Hematopoietic multipotent progenitor cell treated with erythropoietin and hydrocortisone succinate and interleukin-3 and kit ligand, for 15 days (in vitro differentiated cells): ENCODE measurements at regions not wholly inside any gene's neighbourhood (a gene's known extent, or its start where the extent isn't known, plus 50 kb on each side); places are given as distances from the start of the nearest gene placed in this dataset.

ENCODE experiments used
- DNase-seq: peaks from one replicate; pipeline ENCODE4 v3.0.0-alpha.2; 2015; ENCODE audit warnings: low spot score

- DNase-seq: no peak
These were observed 671.6 kb downstream of the MATN1 start for GRCh38 chr1:30051777-30052176.

- no peak for DNase-seq
These were observed 673.6 kb downstream of the MATN1 start for GRCh38 chr1:30049748-30050296.

GRCh38 chr1:30048905-30049304 lies 674.5 kb downstream of the MATN1 start:
- DNase-seq: no peak

DNA sequence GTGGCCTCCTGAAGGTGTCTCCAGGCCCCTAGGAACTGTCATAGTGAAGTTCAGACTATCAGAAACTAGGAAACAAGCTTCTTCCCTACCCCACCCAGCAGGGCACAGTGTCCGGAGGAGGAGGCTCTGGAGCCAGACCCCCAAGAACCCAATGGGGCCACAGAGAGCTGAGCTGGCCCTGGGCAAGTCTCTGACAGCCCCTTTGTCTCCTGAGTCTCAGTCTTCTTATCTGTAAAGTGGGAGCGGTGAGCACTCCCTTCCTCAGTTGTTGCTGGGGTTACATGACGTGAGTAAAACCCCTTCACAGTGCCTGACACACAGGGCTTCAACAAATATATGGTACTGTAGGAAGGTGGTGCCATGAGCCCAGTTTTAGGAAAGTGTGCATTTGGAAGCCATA lies 675.8 kb downstream of the MATN1 start:
- no peak for DNase-seq

- DNase-seq: no peak
These were observed 676.6 kb downstream of the MATN1 start for GRCh38 chr1:30046751-30047150.

DNA sequence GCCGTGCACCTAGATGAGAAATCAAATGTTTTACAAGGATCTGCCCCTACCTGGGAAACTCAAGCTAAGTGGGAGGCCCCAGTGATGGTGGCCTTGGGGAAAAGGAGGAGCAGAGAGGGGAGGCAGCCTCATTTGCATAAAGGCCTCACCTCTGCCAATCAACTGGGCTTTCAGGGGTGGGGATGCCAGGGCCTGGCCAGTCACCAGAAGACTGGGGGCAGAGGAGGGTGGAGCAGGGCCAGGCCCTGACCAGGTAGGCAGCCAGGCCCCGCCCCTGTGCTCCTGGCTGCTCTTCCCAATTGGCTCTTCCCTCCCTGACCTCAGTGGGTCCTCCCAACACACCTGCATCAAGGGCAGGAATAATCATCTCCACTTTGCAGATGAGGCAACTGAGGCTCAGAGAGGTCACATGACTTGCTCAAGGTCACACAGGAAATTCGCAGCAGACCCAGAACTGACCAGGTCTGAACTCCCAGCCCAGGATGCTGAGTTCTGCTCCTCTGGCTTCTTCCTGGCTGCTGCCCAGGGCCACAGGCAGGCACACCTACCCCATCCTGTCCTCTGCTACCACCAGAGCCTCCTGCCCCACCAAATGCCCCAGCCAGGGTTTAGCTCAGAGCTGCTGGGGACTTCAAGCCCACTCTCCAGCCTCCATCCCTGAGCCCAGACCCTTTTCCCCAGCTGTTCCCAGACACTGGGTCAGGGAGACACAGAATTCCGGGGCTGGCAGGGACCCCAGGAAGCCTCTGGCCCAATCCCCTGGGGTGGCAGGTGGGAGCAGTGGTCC lies 677.9 kb downstream of the MATN1 start:
- DNase-seq: no peak

- no peak for DNase-seq
These were observed 678.7 kb downstream of the MATN1 start for GRCh38 chr1:30044656-30045144.

- DNase-seq: no peak
These were observed 679.5 kb downstream of the MATN1 start for GRCh38 chr1:30043731-30044408.

DNA sequence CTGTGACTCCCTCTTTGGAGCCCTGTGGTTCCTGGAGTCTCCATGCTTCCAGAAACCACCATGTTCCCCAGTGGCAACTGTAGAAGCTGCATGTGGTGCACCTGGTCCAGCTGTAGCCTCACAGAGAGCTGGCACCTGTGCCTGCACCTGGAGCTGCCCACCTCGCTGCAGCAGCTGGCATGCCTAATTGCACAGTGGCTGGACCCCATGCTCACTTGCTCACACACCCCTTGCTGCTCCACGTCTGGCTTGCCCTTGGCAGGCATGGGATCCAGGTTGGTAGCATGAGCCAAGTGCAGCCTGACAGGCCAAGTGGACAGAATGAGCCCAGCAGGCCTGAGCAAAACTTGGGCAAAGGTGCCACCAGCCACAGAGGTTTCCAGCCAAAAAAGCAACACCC lies 680.1 kb downstream of the MATN1 start:
- no peak for DNase-seq

- no peak for DNase-seq
These were observed 680.8 kb downstream of the MATN1 start for GRCh38 chr1:30042438-30043147.

- DNase-seq: no peak
These were observed 681.5 kb downstream of the MATN1 start for GRCh38 chr1:30041741-30042437.

- no peak for DNase-seq
These were observed 683.0 kb downstream of the MATN1 start for GRCh38 chr1:30040081-30041019.

GRCh38 chr1:30039354-30040080 lies 683.9 kb downstream of the MATN1 start:
- no peak for DNase-seq

DNA sequence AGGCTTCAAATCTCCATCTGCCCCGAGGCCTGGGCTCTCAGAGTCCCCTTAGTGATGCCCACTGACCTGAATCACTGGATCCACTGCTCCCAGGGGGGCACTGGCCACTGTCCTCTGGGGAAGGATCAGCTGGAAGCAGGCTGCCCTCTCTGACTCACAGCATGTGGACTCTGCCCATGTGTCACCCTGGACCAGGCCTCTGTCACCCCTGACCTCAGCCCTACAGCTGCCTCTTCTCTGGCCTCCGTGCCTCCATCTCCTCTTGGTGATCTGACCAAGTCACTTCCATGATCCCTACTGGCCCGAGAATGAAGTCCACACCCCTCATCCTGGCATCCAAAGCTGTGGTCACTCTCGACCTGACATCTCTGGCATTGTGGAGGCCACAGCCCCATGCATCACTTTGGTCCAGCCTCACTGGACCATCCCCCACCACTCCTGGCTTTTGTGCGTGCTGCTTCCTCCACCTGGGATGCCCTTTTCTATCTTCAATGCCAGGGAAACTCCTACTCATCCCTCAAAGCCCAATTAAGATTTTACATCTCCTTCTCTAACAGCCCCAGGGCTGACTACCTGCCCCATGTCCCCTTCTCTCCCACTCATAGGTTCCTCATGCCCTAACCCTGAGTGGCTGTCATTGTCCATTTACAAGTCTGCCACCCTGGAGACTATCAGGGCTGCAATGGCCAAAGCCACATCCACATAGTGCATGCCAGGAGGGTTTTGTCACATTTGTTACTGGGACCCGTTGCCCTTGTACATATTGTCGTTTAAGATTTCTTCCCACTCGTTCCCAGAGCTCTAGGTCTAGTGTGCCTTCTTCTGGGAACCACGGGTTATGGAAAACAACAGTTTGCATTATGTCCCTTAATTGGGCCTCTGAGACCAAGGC lies 685.0 kb downstream of the MATN1 start:
- no peak for DNase-seq

DNA sequence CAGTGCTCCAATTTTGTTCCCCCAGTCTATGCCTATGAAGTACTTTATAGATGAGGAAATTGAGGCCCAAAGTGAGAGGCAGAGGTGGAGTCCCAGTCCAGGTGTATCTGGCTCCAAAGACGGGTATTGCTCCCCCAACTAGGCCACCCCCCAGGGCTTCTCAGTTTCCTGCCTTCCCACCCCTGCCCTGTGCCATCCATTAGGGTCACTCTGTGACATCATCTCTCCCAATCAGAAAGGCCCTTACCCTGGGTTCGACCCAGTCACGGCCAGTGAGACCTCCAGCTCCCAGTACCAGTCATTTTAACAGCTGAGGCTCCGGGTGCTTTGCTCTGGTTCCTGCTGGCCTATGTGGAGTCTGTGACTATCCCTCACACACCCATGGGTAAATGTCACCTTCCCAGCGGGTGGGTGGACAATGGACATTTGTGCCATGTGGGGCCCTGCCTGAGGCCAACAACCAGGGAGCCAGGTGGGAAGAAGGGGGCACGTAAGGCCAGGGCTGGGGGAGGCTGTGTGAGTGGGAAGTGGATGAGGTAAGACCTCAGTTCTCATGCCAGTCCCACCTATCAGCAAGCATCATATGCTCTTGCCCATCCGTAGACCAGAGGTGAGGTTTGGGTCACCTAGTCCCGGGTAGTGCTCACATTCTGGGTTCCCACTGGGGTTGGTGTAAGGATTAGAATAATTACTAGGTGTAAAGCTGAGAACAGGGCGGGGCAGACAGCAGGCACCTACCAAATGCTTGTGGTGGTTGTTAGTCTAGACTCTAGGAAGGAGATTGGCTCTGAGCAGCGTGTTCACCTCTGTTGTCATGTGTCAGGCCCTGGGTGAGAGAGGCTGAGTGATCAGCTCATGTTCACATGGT lies 685.9 kb downstream of the MATN1 start:
- DNase-seq: no peak

GRCh38 chr1:30036666-30037065 lies 686.7 kb downstream of the MATN1 start:
- no peak for DNase-seq

- no peak for DNase-seq
These were observed 687.2 kb downstream of the MATN1 start for GRCh38 chr1:30036229-30036547.

DNA sequence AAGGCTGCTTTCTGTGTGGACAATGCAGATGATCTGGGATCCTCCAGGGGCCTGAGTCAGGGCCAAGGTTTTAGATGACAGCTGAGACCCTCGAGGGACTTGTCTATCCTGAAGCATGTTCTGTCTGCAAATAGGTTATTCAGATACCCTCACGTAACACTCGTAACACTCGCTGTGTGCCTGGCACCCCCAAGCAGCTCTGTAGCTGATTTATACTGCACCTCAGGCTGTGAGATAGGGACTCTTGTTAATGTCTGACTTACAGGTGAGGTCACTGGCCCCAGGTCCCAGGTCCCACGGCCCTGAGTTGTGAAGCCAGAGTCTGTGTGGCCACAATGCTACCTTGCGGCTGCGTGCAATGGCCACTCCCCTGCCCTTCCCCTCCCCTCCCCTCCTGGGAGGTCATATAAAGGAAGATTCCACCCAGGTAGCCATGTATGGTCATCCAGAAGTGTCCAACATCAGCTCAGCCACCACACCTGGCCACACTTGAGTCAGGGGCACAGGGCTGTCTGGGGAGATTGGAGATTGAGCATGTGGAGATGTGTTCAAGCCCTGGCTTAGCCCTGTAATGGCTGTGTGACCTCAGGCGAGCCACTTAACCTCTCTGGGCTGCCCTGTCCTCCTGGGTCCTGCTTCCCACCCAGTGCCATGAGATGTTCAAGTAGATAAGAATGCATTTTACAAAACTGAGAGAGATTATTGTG lies 687.7 kb downstream of the MATN1 start:
- no peak for DNase-seq
